Duodenal mucosa (tissue), 2 donors: ENCODE measurements at regions not wholly inside any gene's neighbourhood (a gene's known extent, or its start where the extent isn't known, plus 50 kb on each side); places are given as distances from the start of the nearest gene placed in this dataset.
A peak's percentile ranks its signal among the peaks of the same experiment; 100 is the strongest.

ENCODE experiments used
- H3K27ac ChIP-seq: one replicate; pipeline ENCODE4 v1.7.0; 2013; ENCODE audit warnings: low read depth, low read length
- H3K27me3 ChIP-seq, 2 donors: one replicate each; pipeline ENCODE4 v1.7.0; 2013; ENCODE audit warnings: low read length in 2 of 2, control low read depth in 1 of 2; ENCODE audit not compliant: insufficient read depth in 2 of 2, control insufficient read depth in 1 of 2
- H3K36me3 ChIP-seq, 2 donors: one replicate each; pipeline ENCODE4 v1.7.0; 2013; ENCODE audit warnings: low read length in 2 of 2, control low read depth in 1 of 2; ENCODE audit not compliant: insufficient read depth in 2 of 2, control insufficient read depth in 1 of 2
- H3K4me1 ChIP-seq, 2 donors: one replicate each; pipeline ENCODE4 v1.7.0; 2013; ENCODE audit warnings: low read length in 2 of 2, control low read depth in 1 of 2; ENCODE audit not compliant: insufficient read depth in 2 of 2, control insufficient read depth in 1 of 2
- H3K4me3 ChIP-seq, 2 donors: one replicate each; pipeline ENCODE4 v1.7.0; 2013; ENCODE audit warnings: low read length in 2 of 2, low read depth in 1 of 2
- H3K9ac ChIP-seq, 2 donors: one replicate each; pipeline ENCODE4 v1.7.0; 2013; ENCODE audit warnings: low read length in 2 of 2, low read depth in 1 of 2
- H3K9me3 ChIP-seq, 2 donors: one replicate each; pipeline ENCODE4 v1.7.0; 2013; ENCODE audit warnings: low read length in 2 of 2, control low read depth in 1 of 2; ENCODE audit not compliant: control insufficient read depth in 1 of 2

DNA sequence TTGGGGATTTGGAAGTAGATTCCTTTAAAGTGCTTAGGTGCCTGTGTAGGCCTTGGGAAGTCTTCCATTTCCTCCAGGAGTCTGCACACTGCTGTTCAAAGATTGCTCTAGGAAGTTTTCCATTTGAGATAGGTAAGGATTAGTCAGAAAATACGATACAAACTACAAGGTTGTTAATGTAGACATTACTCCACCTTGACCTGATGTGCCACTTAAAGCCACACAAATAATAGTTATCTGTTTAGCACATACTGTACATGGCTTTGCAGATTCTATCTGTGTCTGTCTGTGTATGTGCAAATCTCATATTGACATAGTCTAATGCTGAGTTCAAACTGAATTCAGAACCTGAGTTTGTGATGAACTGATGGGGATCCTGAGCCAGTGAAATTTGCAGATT lies 118.4 kb downstream of the RHOU start:
- H3K9ac ChIP-seq = no peak overlapping the region
- H3K36me3 ChIP-seq = no peaks in the 10 kb centered on the region
- H3K4me1 ChIP-seq = peaks cover 27 to 42% of the 10 kb centered on the region in 2 donors
- no peak overlapping the region for H3K4me3 ChIP-seq
- H3K9me3 ChIP-seq = no peaks in the 10 kb centered on the region
- H3K27ac ChIP-seq = no peak overlapping the region
- H3K27me3 ChIP-seq = no peaks in the 10 kb centered on the region

- peaks cover 24 to 32% of the 10 kb centered on the region in 2 donors for H3K4me1 ChIP-seq
- no peaks in the 10 kb centered on the region for H3K27me3 ChIP-seq
- no peak overlapping the region for H3K9ac ChIP-seq
- no peaks in the 10 kb centered on the region for H3K9me3 ChIP-seq
- H3K27ac ChIP-seq = no peak overlapping the region
- H3K4me3 ChIP-seq = no peak overlapping the region
- H3K36me3 ChIP-seq = no peaks in the 10 kb centered on the region
Measured at GRCh38 chr1:228854907-228855306, 119.6 kb downstream of the RHOU start.

- Histone ChIP-seq H3K27ac (no peak overlapping the region), H3K4me3 (no peak overlapping the region), H3K4me1 (peaks cover 18 to 20% of the 10 kb centered on the region in 2 donors), H3K27me3 (no peaks in the 10 kb centered on the region), H3K9ac (no peak overlapping the region), H3K36me3 (no peaks in the 10 kb centered on the region), H3K9me3 (no peaks in the 10 kb centered on the region)
Measured at GRCh38 chr1:228857611-228858010, 122.3 kb downstream of the RHOU start.

- no peaks in the 10 kb centered on the region for H3K9me3 ChIP-seq
- H3K4me1 ChIP-seq = peaks cover 34 to 42% of the 10 kb centered on the region in 2 donors
- H3K36me3 ChIP-seq = no peaks in the 10 kb centered on the region
- H3K27me3 ChIP-seq = no peaks in the 10 kb centered on the region
- peak overlapping the region; percentile 67 for H3K27ac ChIP-seq
- H3K4me3 ChIP-seq = peak overlapping the region in 1 of 2 donors; percentile 12
- H3K9ac ChIP-seq = peak overlapping the region in 1 of 2 donors; percentile 14
Measured at GRCh38 chr1:228860911-228861831, 125.9 kb downstream of the RHOU start.

- H3K36me3 ChIP-seq = no peaks in the 10 kb centered on the region
- no peak overlapping the region for H3K27ac ChIP-seq
- no peaks in the 10 kb centered on the region for H3K9me3 ChIP-seq
- no peaks in the 10 kb centered on the region for H3K27me3 ChIP-seq
- H3K4me1 ChIP-seq = peaks cover 40 to 48% of the 10 kb centered on the region in 2 donors
- H3K9ac ChIP-seq = no peak overlapping the region
- no peak overlapping the region for H3K4me3 ChIP-seq
Measured at GRCh38 chr1:228861832-228862180, 126.5 kb downstream of the RHOU start.

GRCh38 chr1:228862542-228863505 lies 127.5 kb downstream of the RHOU start:
- Histone ChIP-seq H3K27ac (no peak overlapping the region), H3K9me3 (no peaks in the 10 kb centered on the region), H3K4me3 (no peak overlapping the region), H3K4me1 (peaks cover 48 to 59% of the 10 kb centered on the region in 2 donors), H3K36me3 (no peaks in the 10 kb centered on the region), H3K9ac (peak overlapping the region in 1 of 2 donors; percentile 1), H3K27me3 (no peaks in the 10 kb centered on the region)

DNA sequence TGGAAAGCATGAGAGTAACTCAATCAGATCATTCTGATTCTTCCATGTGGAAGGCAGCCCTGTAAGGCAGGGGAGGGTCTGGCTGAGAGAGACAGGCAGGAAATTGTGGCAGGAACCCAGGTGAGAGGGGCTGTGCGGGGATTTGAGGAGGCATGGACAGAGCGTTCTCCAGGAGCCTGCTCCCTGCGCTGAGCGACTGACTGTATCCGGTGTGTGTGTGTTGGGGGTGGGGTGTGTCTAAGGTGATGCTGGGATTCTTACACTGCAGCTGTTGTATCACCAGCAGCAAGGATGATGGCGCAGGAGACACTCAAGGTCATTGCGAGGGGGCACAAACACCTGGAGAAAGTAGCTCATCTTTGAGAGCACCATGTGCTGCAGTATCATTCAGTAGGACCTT lies 128.5 kb downstream of the RHOU start:
- no peak overlapping the region for H3K27ac ChIP-seq
- H3K9ac ChIP-seq = no peak overlapping the region
- H3K4me1 ChIP-seq = peaks cover 54 to 62% of the 10 kb centered on the region in 2 donors
- H3K27me3 ChIP-seq = no peaks in the 10 kb centered on the region
- H3K4me3 ChIP-seq = no peak overlapping the region
- H3K9me3 ChIP-seq = no peaks in the 10 kb centered on the region
- no peaks in the 10 kb centered on the region for H3K36me3 ChIP-seq

DNA sequence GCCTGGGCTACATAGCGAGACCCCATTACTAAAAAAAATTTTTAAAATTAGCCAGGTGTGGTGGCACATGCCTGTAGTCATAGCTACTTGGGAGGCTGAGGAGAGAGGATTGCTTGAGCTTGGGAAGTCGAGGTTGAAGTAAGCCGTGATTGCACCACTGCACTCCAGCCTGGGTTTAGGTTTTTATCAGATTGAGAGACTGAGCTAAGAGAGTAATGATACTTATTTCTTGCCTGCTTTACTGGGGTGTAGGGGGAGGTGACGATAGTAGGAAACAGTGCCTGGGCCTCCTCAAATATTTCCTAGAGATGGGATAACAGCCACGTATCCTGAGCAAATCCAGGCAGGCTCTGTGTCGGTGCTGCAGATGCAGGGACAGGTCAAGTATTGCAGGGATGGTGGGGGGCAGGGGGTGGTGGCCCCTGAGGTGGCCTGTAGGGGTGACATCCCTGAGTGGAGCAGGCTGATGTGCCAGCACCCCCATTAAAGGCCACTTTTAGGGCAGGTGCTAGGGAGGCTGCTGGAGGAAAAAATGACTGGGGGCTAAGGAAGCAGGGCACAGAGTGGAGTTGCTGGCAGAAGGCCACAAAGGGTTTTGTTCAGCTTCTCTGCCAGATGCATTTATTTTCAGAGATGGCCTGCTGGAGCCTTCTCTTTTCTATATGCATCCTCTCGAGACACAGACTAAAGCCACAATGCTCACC lies 130.5 kb downstream of the RHOU start:
- H3K4me1 ChIP-seq = peaks cover 49 to 62% of the 10 kb centered on the region in 2 donors
- H3K9me3 ChIP-seq = no peaks in the 10 kb centered on the region

GRCh38 chr1:228866468-228866867 lies 131.2 kb downstream of the RHOU start:
- Histone ChIP-seq H3K9ac (peak overlapping the region in 1 of 2 donors; percentile 26), H3K4me3 (peak overlapping the region in 1 of 2 donors; percentile 0), H3K9me3 (no peaks in the 10 kb centered on the region), H3K4me1 (peaks cover 47 to 59% of the 10 kb centered on the region in 2 donors), H3K27ac (no peak overlapping the region), H3K27me3 (no peaks in the 10 kb centered on the region), H3K36me3 (no peaks in the 10 kb centered on the region)

More for the DNA sequence above, 130.5 kb downstream of the RHOU start:
- H3K27ac ChIP-seq = no peak overlapping the region
- peak overlapping the region in 1 of 2 donors; percentile 26 for H3K9ac ChIP-seq
- no peaks in the 10 kb centered on the region for H3K36me3 ChIP-seq
- no peak overlapping the region for H3K4me3 ChIP-seq
- H3K27me3 ChIP-seq = no peaks in the 10 kb centered on the region
